ELR (cell line): ENCODE measurements at regions not wholly inside any gene's neighbourhood (a gene's known extent, or its start where the extent isn't known, plus 50 kb on each side); places are given as distances from the start of the nearest gene placed in this dataset.

Experiments
- DNase-seq: peaks from one replicate; pipeline ENCODE4 v3.0.0-alpha.2; 2015; ENCODE audit warnings: low read depth

DNA sequence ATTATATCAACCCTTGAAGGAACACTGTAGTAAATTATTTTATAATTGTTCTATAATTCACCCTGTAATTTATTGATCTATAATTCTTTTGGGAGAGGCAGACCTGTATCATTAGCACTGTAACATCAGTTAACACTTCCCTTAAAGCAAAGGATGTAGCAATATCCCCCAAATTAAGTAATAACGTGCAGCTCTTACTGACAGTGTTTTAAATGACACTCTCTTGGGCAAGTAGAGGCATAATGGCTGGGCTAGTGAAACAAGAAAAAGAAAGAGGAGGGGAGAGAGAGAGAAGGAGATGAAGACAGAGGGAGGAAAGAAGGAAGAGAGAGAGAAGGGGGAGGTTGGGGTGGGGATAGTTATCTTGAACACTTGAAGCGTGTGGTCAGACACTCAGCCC, 161.0 kb upstream of the RNF32 start:
- DNase-seq, result no peak

GRCh38 chr7:156478486-156478885, 162.1 kb upstream of the RNF32 start:
- no peak for DNase-seq

GRCh38 chr7:156475666-156476065, 164.9 kb upstream of the RNF32 start:
- peak; percentile 2 for DNase-seq

DNA sequence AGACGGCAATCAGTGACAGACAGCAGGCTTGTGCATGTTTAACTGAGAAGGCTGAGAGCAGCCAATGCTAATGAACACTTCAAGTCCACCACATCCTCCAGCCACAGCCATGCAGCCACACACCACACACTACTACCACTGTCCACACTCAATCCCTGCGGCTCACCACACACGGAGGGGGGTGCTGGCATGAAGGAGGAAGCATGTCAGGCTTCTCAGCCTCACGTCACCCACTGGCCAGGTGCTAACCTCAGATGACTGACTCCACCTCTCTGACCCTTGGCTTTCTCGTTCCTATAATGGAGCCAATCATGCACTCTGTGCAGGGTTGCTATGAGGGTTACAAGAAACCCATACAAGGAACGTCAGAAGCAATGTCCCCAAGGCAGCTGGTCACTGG, 165.4 kb upstream of the RNF32 start:
- no peak for DNase-seq

DNA sequence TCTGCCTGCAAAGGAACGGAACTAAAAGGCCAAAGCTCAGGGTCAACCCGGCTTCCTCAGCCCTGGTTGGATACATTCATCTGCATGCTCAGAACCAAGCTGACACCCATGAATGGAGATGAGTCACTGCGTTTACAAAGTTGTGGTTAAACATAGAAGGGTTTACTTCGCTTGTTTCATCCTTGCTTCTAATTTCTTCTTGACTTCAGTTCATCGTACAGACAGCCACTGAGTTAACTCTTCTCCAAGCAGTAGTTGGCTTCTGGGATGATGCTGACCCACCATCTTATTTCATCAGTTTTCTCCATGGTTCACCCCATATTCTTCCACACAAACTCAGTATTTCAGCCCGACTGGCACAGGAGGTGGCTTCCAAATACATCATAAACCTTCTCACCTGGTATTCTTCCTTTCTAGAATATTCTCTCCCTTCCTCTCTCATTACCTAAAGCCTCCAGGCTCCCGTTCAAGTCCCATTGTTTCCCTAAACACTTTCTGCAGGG, 166.3 kb upstream of the RNF32 start:
- DNase-seq, result peak; percentile 57

DNA sequence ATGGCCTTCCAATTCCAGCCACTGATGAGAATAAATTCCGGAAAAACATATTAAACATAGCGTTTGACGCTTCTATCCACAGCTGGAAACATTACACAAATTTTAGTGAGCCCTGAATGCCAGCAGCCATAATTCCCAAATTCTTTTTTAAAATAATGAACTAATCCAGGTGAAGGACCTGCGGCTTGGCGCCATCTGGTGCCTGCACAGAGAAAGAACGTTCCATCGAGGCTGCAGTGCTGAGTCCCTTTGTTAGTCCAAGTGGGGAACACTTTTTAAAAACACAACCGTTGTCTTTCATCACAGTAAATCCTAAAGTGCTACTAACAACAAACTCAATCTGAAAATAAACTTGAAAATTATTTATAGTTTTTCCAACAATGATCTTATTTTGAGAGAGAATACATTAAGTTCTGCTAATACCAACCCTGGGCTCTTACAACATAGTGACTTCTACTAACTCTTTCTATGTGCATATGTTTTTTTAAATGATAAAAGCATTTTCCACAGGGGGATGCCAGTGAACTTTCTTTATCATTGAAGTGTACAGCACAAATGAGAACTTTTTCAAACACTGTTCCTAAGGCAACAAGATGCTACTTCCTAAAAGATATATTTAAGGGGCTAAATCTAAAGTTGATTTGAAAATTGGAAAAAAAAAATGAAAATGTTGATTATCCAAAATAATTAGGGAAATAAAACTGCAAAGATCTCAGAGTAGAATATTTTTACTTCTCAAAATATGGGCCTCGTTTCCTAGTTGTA, 166.9 kb upstream of the RNF32 start:
- DNase-seq, result peak; percentile 24

DNA sequence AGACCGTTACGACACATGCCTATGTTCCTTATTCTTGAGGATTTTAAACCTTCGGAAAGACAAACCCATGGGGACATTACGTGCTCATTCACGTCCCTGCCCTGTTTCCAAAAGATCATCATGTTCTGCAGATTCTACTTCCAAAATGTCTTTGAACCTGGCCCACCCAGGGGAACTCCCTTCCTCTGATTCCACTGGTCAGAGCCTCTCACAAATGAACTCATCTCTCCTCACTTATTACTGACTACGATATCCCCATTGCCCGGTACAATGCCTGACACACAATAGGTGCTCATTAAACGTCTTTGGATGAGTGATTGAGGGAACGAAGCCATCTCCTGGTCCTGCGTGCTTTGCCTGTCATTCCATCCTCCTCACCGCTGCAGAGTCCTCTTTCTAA, 168.3 kb upstream of the RNF32 start:
- DNase-seq, result no peak

GRCh38 chr7:156470399-156471320, 169.9 kb upstream of the RNF32 start:
- DNase-seq, result no peak

DNA sequence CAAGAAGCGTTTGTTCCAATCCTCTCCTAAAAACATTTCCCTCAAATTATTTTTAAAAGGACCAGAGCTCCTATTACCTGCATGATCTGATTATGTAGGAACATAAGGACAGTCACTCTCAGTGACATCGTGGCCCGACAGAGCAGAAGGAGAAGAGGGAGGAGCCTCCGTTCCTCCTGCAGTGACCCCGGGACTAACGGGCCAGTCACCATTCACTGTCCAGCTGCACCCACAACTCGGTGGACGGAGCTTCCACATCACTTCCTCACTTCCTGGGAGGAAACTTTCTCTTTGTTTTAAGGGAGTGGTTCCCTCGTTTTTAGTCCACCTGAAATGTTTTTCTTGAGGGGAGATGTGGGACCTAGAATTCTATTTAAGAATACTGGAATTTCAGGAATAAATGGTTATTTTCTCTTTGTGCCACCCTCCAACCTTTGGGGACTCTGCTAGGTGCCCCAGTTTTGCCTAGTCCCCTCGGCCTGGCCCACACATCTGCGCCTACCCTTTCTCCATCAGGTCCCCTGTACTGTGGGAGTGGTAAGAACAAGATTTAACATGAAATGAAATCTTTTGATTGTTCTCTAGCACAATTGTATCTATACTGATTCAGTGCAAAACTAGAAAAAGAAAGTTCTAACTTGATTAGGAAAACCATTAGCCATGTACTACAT, 173.5 kb upstream of the RNF32 start:
- no peak for DNase-seq

DNA sequence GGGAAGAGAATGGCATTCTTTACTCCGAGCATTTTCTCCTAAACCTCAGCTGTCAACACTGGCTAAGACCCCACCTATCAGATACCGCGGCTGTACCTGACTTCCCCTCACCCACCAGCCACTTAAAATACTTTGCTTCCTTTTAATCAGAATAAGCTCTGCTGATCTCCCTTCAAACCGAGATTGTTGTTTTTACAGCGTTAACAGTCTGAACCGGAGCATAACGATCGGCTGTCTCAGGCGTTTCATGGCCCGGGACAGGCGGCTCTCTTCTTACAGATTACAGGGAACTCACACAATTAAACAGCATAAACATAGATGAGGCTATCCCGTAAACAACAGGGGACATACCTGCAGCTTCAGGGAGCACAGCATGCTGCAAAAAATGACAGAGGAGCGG, 174.3 kb upstream of the RNF32 start:
- DNase-seq, result no peak

DNA sequence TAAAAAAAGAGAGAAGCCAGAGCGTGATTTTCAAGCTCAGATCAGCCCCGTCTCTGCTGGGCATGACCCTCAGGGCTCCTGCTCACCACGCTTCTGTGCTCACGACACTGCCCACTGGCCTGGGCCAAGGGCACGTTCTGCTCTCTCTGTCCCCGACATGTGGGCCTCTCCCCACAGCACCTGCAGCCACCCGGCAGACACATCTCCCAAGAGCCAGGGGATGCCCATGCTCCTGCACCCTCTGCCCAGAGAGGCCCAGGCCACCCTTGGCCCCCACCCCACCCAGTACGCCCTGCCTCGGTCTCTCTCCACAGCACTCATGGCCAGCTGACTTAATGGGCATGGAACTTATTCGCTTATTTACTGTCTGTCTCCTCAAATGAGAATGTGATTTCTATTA, 175.4 kb upstream of the RNF32 start:
- no peak for DNase-seq

- no peak for DNase-seq
Observed at GRCh38 chr7:156464339-156464738, 176.2 kb upstream of the RNF32 start.

- DNase-seq, result no peak
Observed at GRCh38 chr7:156463280-156463679, 177.3 kb upstream of the RNF32 start.

- DNase-seq, result no peak
Observed at GRCh38 chr7:156461881-156462665, 178.5 kb upstream of the RNF32 start.

DNA sequence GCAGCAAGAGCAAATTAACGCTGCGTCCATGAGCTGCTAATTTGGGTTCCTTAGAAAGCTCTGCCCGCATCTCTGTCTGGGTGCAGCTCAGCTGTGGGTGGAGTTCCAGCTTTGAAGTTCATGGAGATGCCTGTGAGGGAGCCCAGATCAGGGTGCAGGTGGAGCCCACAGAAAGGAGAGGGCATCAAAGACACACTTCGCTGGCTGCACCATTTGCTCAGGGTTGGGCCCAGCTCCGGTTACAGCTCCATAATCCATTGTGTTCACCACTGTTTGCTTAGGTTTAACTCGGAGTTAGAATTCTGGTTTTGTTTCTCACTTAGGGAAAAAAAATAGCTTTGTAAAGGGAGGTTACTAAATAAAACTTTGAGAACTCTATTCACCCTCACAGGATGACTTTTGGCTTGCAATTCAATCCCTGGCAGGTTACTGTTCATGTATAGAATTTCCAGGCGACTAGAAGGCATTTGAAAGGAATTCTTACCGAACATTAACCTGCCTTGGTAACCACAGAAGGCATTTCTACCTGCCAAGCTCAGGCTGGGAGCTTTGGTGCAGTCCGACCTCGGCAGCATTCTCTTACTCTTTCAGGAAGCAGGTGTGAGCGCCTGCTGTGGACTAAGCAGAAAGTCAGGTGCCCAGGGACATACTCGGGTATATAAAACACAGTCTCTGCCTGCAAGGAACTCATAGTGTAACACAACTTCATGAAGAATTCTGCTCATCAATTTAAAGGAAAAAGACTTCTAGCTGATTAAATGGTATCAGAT, 179.5 kb upstream of the RNF32 start:
- DNase-seq, result no peak

GRCh38 chr7:156459582-156459981, 181.0 kb upstream of the RNF32 start:
- DNase-seq, result no peak

- DNase-seq, result no peak
Observed at GRCh38 chr7:156459067-156459466, 181.5 kb upstream of the RNF32 start.

GRCh38 chr7:156458011-156458410, 182.6 kb upstream of the RNF32 start:
- no peak for DNase-seq

DNA sequence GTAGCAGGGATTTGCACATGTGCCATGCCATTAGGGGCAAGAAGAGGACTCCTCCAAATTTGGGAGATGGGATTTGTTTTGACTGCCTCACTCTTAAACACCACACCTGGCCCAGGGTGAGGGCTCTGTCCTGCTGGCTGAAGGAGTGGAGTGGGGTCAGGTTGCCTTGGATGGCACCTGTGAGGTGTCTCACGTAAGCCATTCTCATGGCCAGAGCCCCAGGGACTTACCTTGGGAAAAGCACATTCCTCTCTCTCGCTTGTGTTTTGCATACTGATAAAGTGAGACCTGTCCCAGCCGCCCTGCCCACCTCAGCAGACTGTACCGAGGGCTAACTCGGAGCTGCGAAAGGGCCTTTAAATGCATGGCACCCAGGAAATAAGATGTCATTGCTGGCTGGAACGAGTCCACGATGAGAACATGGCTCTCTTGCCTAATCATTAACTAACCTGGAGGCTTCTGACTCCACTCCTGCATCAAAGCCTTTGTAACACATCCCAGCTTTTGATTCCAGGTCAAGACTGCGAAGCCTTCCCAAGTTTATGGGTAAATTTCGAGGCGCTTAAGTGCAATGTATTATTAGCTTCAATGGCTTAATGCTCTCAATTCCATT, 184.0 kb upstream of the RNF32 start:
- DNase-seq, result no peak

DNA sequence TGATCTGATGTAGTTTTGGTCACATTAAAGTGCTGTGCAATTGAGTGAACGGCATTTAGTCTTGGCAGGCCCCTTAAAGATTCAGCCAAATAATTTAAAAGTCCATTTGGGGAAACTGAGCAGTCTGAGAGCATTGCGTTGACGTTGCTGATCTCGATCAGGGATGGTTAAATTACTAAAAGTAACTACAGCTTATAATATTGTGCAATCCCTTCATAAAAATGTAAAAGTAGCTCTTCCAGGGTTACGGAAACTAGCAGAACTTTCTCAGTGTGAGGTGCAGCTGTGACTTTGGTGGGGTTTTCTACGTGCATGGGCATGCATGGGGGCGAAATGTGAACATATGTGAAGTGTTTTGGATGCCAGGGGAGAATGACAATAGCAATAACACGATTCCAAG, 184.5 kb upstream of the RNF32 start:
- no peak for DNase-seq

DNA sequence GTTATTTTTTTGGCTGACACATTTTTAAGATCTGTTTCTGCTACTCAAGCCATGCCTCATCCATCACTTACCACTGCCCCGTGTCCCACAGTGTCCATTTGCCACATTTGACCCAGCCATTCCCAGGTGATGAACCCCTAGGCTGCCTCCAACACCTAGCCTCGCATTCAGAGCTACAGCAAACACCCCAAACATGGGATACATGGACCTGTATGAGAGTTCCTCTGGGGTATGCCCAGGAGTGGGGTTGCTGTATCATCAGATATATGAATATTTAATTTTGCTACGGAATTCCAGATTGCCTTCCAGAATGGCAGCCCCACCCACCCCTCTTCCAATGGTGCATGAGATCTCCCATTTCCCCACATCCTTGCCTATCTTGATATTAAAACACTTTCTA, 190.1 kb upstream of the RNF32 start:
- no peak for DNase-seq
